Left lobe of liver (tissue), 2 donors: ENCODE measurements at regions not wholly inside any gene's neighbourhood (a gene's known extent, or its start where the extent isn't known, plus 50 kb on each side); places are given as distances from the start of the nearest gene placed in this dataset.
"Not testable (repeated sequence)": the region's sequence is repeated elsewhere in the genome, so short reads cannot be mapped to it uniquely, and the experiment has no call there.

Experiments
- ATAC-seq: fragments of 200-7000 bp; cut with Tn5 transposase; one replicate; pipeline ENCODE4 v1.9.1; 2020; ENCODE audit warnings: mild to moderate bottlenecking, moderate library complexity
- DNase-seq: peaks from one replicate; pipeline ENCODE4 v3.0.0-alpha.2; 2020; ENCODE audit warnings: low spot score
- donor health status: DM: no; HTN: no; CAD: no; lungs with moderate emphysema.
- donor health status: DM: no; HTN: yes; CAD: no.

GRCh38 chr4:175033162-175033561 lies 115.0 kb downstream of the ADAM29 start:
- DNase-seq: no peak
- ATAC-seq: no peak

GRCh38 chr4:175034007-175034406 lies 115.8 kb downstream of the ADAM29 start:
- DNase-seq (no peak), ATAC-seq (no peak)

- ATAC-seq: no peak
Measured at GRCh38 chr4:175034986-175035705, 117.0 kb downstream of the ADAM29 start.

GRCh38 chr4:175035905-175036304 lies 117.7 kb downstream of the ADAM29 start:
- DNase-seq (no peak), ATAC-seq (no peak)

More at GRCh38 chr4:175034986-175035705, 117.0 kb downstream of the ADAM29 start:
- no peak for DNase-seq

- no peak for ATAC-seq
Measured at GRCh38 chr4:175048111-175048784, 130.1 kb downstream of the ADAM29 start.

GRCh38 chr4:175048906-175049305 lies 130.7 kb downstream of the ADAM29 start:
- ATAC-seq: no peak

More at GRCh38 chr4:175048111-175048784, 130.1 kb downstream of the ADAM29 start:
- DNase-seq: no peak

GRCh38 chr4:175051974-175052373 lies 133.8 kb downstream of the ADAM29 start:
- ATAC-seq: no peak
- DNase-seq: no peak

More at GRCh38 chr4:175048906-175049305, 130.7 kb downstream of the ADAM29 start:
- DNase-seq: no peak

GRCh38 chr4:175054980-175055379 lies 136.8 kb downstream of the ADAM29 start:
- no peak for DNase-seq
- ATAC-seq: no peak

- DNase-seq: no peak
Measured at GRCh38 chr4:175062183-175062592, 144.0 kb downstream of the ADAM29 start.

GRCh38 chr4:175065228-175065627 lies 147.1 kb downstream of the ADAM29 start:
- no peak for DNase-seq

More at GRCh38 chr4:175062183-175062592, 144.0 kb downstream of the ADAM29 start:
- peak; percentile 41 for ATAC-seq

GRCh38 chr4:175066923-175067627 lies 148.9 kb downstream of the ADAM29 start:
- ATAC-seq (no peak), DNase-seq (no peak)

More at GRCh38 chr4:175065228-175065627, 147.1 kb downstream of the ADAM29 start:
- ATAC-seq: no peak

- ATAC-seq (no peak), DNase-seq (no peak)
Measured at GRCh38 chr4:175068266-175068665, 150.1 kb downstream of the ADAM29 start.

- ATAC-seq (no peak), DNase-seq (no peak)
Measured at GRCh38 chr4:175070444-175070843, 152.3 kb downstream of the ADAM29 start.

- DNase-seq (no peak), ATAC-seq (no peak)
Measured at GRCh38 chr4:175071123-175071522, 153.0 kb downstream of the ADAM29 start.

- DNase-seq: no peak
- ATAC-seq: no peak
Measured at GRCh38 chr4:175087145-175087544, 169.0 kb downstream of the ADAM29 start.

- ATAC-seq: no peak
- no peak for DNase-seq
Measured at GRCh38 chr4:175090116-175090515, 172.0 kb downstream of the ADAM29 start.

- ATAC-seq: no peak
Measured at GRCh38 chr4:175091649-175092048, 173.5 kb downstream of the ADAM29 start.

GRCh38 chr4:175092114-175092513 lies 174.0 kb downstream of the ADAM29 start:
- no peak for DNase-seq
- no peak for ATAC-seq

More at GRCh38 chr4:175091649-175092048, 173.5 kb downstream of the ADAM29 start:
- DNase-seq: no peak

- not testable (repeated sequence) for DNase-seq, ATAC-seq
Measured at GRCh38 chr4:175093055-175093454, 174.9 kb downstream of the ADAM29 start.

- ATAC-seq (no peak), DNase-seq (no peak)
Measured at GRCh38 chr4:175103403-175103802, 185.2 kb downstream of the ADAM29 start.

GRCh38 chr4:175106301-175106700 lies 188.1 kb downstream of the ADAM29 start:
- ATAC-seq: no peak
- DNase-seq: no peak
